Spleen (tissue), 7 donors: ENCODE measurements at regions not wholly inside any gene's neighbourhood (a gene's known extent, or its start where the extent isn't known, plus 50 kb on each side); places are given as distances from the start of the nearest gene placed in this dataset.

Experiments used
- CTCF ChIP-seq, 11 experiments: fragments of 200-600 bp in 7 of 11; fragments of 450-650 bp in 4 of 11; sonication (generic) in 4 of 11; IDR thresholded peaks in 8 of 11; conservative IDR thresholded peaks in 3 of 11; 1 replicate in 7 of 11; 2 replicates in 4 of 11; pipeline versions ENCODE4 v1.4.0 to v1.8.0; 2016 to 2021; ENCODE audit warnings: antibody characterized with exemption in 11 of 11, inconsistent platforms in 4 of 11, mild to moderate bottlenecking in 1 of 11
- POLR2A ChIP-seq, 3 donors: fragments of 450-650 bp; IDR thresholded peaks; one replicate each; pipeline ENCODE4 v1.5.1; 2017; ENCODE audit warnings: antibody characterized with exemption in 3 of 3, mild to moderate bottlenecking in 1 of 3
- POLR2AphosphoS5 ChIP-seq, 3 donors: sonication (generic); formaldehyde crosslinking; IDR thresholded peaks; one replicate each; pipeline ENCODE4 v1.5.1; 2017; ENCODE audit warnings: antibody characterized with exemption in 3 of 3
- donor health status: DM: no; HTN: no; CAD: no; lungs with moderate emphysema.
- donor health status: DM: no; HTN: no; CAD: no.
- donor health status: DM: no; HTN: no; CAD: no.

GRCh38 chr17:71325117-71325516 lies 795.7 kb upstream of the SOX9 start:
- TF ChIP-seq CTCF (IDR thresholded peaks at IDR 0.05 in 8 of 11, conservative IDR thresholded peaks at IDR 0.05 in 3 of 11) (no peak), POLR2A (IDR thresholded peaks at IDR 0.05) (no peak), POLR2AphosphoS5 (IDR thresholded peaks at IDR 0.05) (no peak)
